Bronchial epithelial cell (primary cell): ENCODE measurements at regions not wholly inside any gene's neighbourhood (a gene's known extent, or its start where the extent isn't known, plus 50 kb on each side); places are given as distances from the start of the nearest gene placed in this dataset.

Experiments
- DNase-seq: peaks from one replicate; pipeline ENCODE4 v3.0.0-alpha.2; 2010; ENCODE audit warnings: low read depth
- FAIRE-seq: peaks from 2 replicates; lab custom pipeline; 2011; peaks lifted over from hg19 to GRCh38; lab: Jason Lieb, UNC
- H3K27me3 ChIP-seq: 2 replicates; pipeline ENCODE4 v1.5.1; 2011; ENCODE audit warnings: low read length; ENCODE audit not compliant: control insufficient read depth, insufficient read depth
- H3K36me3 ChIP-seq: 2 replicates; pipeline ENCODE4 v1.5.1; 2011; ENCODE audit warnings: low read length; ENCODE audit not compliant: control insufficient read depth, insufficient read depth
- H3K4me3 ChIP-seq: 2 replicates; pipeline ENCODE4 v1.5.1; 2011; ENCODE audit warnings: mild to moderate bottlenecking, low read depth, low read length, control low read depth
- TF ChIP-seq, protein P1 (sequence below): IDR thresholded peaks from 2 replicates; pipeline ENCODE4 v1.5.1; 2011; ENCODE audit warnings: mild to moderate bottlenecking, moderate library complexity, low read length, control low read depth, inconsistent platforms; ENCODE audit not compliant: insufficient read depth, severe bottlenecking

DNA sequence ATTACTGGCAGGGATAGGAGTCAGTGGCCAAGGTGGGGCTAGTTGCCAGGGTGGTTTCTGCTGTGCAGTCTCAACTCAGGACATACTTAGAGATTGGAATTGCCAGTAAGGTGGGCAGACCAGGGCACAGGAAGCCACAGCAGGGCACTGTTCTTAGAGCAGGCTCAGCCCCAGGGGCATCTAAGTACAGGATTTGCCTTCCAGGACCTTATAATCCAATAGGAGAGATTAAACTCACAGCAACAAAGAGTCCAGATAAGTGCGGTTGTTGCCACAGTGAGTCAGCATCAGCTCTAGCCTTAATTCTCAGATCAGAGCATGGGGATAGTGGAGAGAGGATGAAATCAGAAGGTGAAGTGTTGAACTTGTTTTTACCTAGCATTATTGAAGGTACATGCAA is 265.8 kb upstream of the TRPC7 start:
- DNase-seq (peak; percentile 54), FAIRE-seq (no peak)
- Histone ChIP-seq H3K4me3 (no peak overlapping the region), H3K36me3 (no peaks in the 10 kb centered on the region), H3K27me3 (peaks cover 2% of the 10 kb centered on the region)
- TF ChIP-seq, protein P1, sequence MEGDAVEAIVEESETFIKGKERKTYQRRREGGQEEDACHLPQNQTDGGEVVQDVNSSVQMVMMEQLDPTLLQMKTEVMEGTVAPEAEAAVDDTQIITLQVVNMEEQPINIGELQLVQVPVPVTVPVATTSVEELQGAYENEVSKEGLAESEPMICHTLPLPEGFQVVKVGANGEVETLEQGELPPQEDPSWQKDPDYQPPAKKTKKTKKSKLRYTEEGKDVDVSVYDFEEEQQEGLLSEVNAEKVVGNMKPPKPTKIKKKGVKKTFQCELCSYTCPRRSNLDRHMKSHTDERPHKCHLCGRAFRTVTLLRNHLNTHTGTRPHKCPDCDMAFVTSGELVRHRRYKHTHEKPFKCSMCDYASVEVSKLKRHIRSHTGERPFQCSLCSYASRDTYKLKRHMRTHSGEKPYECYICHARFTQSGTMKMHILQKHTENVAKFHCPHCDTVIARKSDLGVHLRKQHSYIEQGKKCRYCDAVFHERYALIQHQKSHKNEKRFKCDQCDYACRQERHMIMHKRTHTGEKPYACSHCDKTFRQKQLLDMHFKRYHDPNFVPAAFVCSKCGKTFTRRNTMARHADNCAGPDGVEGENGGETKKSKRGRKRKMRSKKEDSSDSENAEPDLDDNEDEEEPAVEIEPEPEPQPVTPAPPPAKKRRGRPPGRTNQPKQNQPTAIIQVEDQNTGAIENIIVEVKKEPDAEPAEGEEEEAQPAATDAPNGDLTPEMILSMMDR = no peak

DNA sequence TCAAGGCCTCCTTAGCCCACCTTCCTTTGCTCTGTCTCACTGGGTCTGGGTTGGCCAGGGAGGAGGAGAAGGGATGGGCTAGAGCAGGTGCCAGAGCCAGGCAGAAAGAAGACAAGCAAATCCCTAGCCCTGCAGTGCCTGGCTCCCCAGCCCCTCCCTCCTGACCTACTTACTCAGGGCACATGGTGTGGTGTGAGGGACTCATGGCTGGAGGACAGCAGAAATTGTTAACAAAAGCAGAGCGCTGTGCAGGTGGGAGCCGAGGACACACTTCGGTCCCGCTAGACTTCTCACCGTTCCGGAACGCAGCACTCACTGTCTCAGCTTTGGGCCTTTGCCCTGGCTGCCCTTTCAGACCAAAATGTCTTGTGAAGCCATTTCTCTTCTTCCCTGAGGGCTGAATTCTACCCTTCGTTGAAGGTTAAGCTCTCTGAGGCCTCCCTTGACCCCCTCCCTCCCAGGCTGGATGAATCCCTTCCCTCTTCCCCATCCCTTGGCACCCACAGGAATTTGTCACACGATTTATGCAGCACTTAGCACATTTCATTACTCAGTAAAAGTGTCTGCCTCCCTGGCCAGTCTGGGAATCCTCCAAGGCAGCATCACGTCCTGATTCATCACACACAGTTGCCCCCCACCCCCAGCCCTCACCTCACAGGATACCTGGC is 263.9 kb upstream of the TRPC7 start:
- Histone ChIP-seq H3K27me3 (peaks cover 2% of the 10 kb centered on the region), H3K36me3 (no peaks in the 10 kb centered on the region), H3K4me3 (no peak overlapping the region)
- TF ChIP-seq, protein P1 = no peak
- FAIRE-seq (peak; percentile 82), DNase-seq (no peak)

DNA sequence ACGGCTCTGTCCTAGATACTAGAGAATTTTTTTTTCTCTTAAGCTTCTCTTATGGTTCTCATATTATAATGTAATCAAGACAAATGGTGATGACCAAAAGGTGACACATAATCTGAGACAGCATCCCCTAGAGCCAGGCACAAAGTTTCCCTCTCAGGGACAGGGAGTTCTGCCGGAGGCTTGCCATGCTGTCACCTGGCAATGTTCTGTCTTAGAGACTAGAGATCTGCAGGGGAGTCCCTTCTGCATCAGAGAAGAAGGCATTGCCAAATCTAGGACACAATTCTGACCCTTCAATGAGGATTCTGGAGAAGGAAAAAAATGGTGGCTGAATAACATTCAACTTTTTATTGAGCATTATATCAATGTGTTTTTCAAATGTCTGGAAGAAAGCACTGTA is 261.2 kb upstream of the TRPC7 start:
- Histone ChIP-seq H3K4me3 (no peak overlapping the region), H3K27me3 (no peaks in the 10 kb centered on the region), H3K36me3 (no peaks in the 10 kb centered on the region)
- FAIRE-seq (no peak), DNase-seq (no peak)
- TF ChIP-seq, protein P1 = no peak

DNA sequence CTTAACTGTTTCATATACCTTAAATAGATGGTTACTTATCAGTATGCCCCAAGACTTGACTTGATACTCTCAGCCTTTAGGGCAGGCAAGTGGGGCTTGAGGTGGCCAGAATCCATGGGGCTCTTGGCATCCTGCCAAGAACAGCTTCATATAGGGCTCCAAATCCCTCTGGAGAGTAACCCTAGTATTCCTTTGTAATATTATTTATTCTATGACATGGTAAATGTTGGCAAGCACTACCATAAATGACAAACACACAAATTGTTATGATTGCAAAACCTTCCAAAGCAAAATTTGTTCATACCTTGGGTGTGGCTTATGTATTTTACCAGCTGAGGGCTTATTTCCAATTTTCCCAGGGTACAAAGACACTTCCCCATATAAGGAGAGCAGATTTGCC is 257.4 kb upstream of the TRPC7 start:
- H3K27me3 ChIP-seq = no peaks in the 10 kb centered on the region
- DNase-seq = peak; percentile 81
- no peak for FAIRE-seq
- H3K4me3 ChIP-seq = no peak overlapping the region
- no peaks in the 10 kb centered on the region for H3K36me3 ChIP-seq
- TF ChIP-seq, protein P1 = no peak

DNA sequence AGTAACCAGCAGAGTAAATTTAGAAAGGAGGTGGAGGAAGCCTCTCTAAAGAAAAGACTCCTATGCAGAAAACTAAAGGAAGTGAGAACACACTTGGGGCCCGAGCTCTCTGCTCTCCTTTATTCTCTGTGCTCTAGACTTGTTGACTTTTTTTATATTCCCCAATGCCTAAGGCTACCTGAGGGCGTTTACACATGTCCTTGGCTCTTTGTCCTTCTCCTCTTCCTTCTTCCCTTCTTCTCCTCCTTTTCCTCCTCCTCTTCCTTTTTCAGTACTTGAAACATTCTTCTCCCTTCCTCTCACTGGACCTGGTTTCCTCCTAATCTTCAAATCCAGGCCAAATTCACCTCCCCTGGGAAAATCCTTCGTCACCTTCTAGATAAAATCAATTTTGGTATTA is 256.4 kb upstream of the TRPC7 start:
- FAIRE-seq (no peak), DNase-seq (no peak)
- no peaks in the 10 kb centered on the region for H3K27me3 ChIP-seq
- TF ChIP-seq, protein P1 = no peak
- no peak overlapping the region for H3K4me3 ChIP-seq
- H3K36me3 ChIP-seq = no peaks in the 10 kb centered on the region

DNA sequence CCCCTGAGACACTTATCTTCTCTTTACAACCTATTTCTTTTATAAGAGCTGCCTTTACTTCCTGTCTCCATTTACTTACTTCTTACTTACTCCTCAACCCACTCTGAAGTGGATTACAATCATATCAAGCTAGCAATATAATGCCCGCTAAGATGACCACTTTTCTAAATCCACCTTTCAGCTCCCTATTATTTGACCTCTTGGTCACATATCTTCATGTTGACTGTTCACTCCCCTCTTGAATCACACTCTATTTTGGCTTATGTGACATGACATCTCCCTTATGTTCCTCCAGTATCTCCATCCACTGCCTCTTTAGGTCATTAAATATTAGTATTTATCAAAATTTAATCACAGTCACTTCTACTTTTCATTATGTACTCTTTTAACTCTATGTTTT is 255.3 kb upstream of the TRPC7 start:
- TF ChIP-seq, protein P1 = no peak
- Histone ChIP-seq H3K36me3 (no peaks in the 10 kb centered on the region), H3K27me3 (no peaks in the 10 kb centered on the region), H3K4me3 (no peak overlapping the region)
- no peak for FAIRE-seq
- DNase-seq = no peak
